SU-DHL-6 (cell line): ENCODE measurements at regions not wholly inside any gene's neighbourhood (a gene's known extent, or its start where the extent isn't known, plus 50 kb on each side); places are given as distances from the start of the nearest gene placed in this dataset.

Experiments
- CTCF ChIP-seq: fragments of 200-600 bp; sonication (generic); IDR thresholded peaks from one replicate; pipeline ENCODE4 v1.5.1; 2017; ENCODE audit warnings: antibody characterized with exemption, mild to moderate bottlenecking, low read length, moderate library complexity; ENCODE audit not compliant: insufficient read depth, poor library complexity, severe bottlenecking
- EZH2phosphoT487 ChIP-seq: fragments of 200-600 bp; sonication (generic), shearing (Covaris generic); conservative IDR thresholded peaks from 2 replicates; pipeline ENCODE4 v1.6.1; 2018; ENCODE audit warnings: mild to moderate bottlenecking, antibody characterized with exemption, low read length, moderate library complexity, mixed read lengths

- no peak for TF ChIP-seq EZH2phosphoT487
- no peak for TF ChIP-seq CTCF
Observed at GRCh38 chr20:34177052-34177451, 64.2 kb upstream of the ASIP start.
